ENCODE measurements at regions not wholly inside any gene's neighbourhood (a gene's known extent, or its start where the extent isn't known, plus 50 kb on each side); places are given as distances from the start of the nearest gene placed in this dataset.

DNA sequence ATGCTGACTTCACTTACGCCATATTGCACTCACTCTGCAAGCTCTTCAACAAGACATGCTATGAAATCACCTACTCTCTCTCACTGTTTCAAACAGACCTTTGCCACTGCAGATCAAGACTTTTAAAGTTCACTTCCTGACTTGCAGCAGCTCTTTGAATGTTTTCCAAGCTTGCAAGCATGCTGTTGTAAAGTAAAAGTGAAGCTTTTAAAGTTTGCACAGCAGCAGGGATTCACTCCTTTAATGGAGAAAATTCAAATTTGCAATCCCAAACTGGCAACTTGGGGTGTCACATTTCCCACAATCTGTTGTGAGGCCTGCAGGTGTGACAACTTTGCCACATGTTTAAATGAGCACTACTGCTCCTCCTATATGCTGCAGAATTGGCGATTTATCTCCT lies 270.9 kb downstream of the ALX1 start:
- no peaks in the 10 kb centered on the region for H3K9me3 ChIP-seq
- peaks cover 0 to 3% (median 0%) of the 10 kb centered on the region in 4 donors for H3K4me1 ChIP-seq
- no peak overlapping the region for H3K27ac ChIP-seq
- H3K4me3 ChIP-seq, result no peak overlapping the region
- no peaks in the 10 kb centered on the region for H3K36me3 ChIP-seq
- no peak for TF ChIP-seq POLR2A (IDR thresholded peaks at IDR 0.05)
- no peak for TF ChIP-seq CTCF (IDR thresholded peaks at IDR 0.05)
- no peak for DNase-seq
- no peaks in the 10 kb centered on the region for H3K27me3 ChIP-seq

GRCh38 chr12:85552461-85552860 lies 272.4 kb downstream of the ALX1 start:
- H3K27ac ChIP-seq, result no peak overlapping the region
- H3K36me3 ChIP-seq, result no peaks in the 10 kb centered on the region
- H3K4me3 ChIP-seq, result no peak overlapping the region
- no peaks in the 10 kb centered on the region for H3K27me3 ChIP-seq
- TF ChIP-seq POLR2A (IDR thresholded peaks at IDR 0.05), result no peak
- TF ChIP-seq CTCF (IDR thresholded peaks at IDR 0.05), result no peak
- peaks cover 0 to 3% (median 0%) of the 10 kb centered on the region in 4 donors for H3K4me1 ChIP-seq
- H3K9me3 ChIP-seq, result no peaks in the 10 kb centered on the region
- DNase-seq, result no peak

GRCh38 chr12:85557850-85558249 lies 277.8 kb downstream of the ALX1 start:
- no peaks in the 10 kb centered on the region for H3K9me3 ChIP-seq
- no peak overlapping the region for H3K27ac ChIP-seq
- DNase-seq, result no peak
- no peaks in the 10 kb centered on the region for H3K27me3 ChIP-seq
- no peaks in the 10 kb centered on the region for H3K36me3 ChIP-seq
- TF ChIP-seq CTCF (IDR thresholded peaks at IDR 0.05) (no peak), POLR2A (IDR thresholded peaks at IDR 0.05) (no peak)
- no peak overlapping the region for H3K4me3 ChIP-seq
- H3K4me1 ChIP-seq, result peaks cover 0 to 7% (median 0%) of the 10 kb centered on the region in 4 donors

DNA sequence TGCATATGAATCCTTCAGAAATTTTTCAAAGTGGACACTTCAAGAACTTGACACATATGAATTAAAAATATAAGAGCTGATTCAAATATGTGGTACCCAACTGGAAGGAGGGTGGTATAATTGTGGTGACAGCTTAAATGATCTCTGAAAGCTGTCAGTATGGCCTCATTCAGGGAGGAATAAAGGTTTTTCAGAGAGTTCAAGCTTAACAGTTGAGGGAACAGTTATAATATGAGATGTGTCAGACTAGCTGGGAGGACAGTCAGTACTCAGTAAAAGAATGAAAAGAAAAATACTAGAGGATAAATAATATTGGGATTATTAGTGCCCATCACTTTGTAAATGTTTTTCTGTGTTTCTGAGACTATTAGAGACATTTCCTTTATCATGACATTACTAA lies 277.5 kb downstream of the RASSF9 start:
- DNase-seq, result no peak
- no peaks in the 10 kb centered on the region for H3K27me3 ChIP-seq
- H3K4me1 ChIP-seq, result peaks cover 0 to 7% (median 0%) of the 10 kb centered on the region in 4 donors
- no peak for TF ChIP-seq POLR2A (IDR thresholded peaks at IDR 0.05)
- TF ChIP-seq CTCF (IDR thresholded peaks at IDR 0.05), result no peak
- H3K4me3 ChIP-seq, result no peak overlapping the region
- no peaks in the 10 kb centered on the region for H3K9me3 ChIP-seq
- no peak overlapping the region for H3K27ac ChIP-seq
- no peaks in the 10 kb centered on the region for H3K36me3 ChIP-seq

DNA sequence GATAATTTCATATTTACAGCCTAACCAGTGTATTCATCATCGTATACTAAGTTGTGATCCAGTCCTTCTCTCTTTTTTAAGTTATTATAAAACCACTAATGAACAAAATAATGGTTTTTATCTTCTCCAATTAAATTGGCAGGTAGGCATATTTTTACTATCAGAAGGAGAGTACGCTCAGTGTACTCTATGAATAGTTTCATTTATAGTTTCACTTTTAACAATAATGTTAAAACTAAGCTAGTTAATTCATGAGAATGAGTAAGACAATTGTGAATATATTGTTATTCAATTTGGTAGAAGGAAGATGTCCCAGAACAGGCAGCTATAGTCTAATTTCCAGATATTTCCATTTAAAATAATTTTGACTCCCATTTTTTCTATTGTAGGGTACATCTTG lies 277.1 kb downstream of the RASSF9 start:
- no peak overlapping the region for H3K27ac ChIP-seq
- no peak overlapping the region for H3K4me3 ChIP-seq
- H3K9me3 ChIP-seq, result no peaks in the 10 kb centered on the region
- H3K27me3 ChIP-seq, result no peaks in the 10 kb centered on the region
- H3K4me1 ChIP-seq, result peaks cover 0 to 7% (median 0%) of the 10 kb centered on the region in 4 donors
- DNase-seq, result no peak
- TF ChIP-seq POLR2A (IDR thresholded peaks at IDR 0.05) (no peak), CTCF (IDR thresholded peaks at IDR 0.05) (no peak)
- no peaks in the 10 kb centered on the region for H3K36me3 ChIP-seq

DNA sequence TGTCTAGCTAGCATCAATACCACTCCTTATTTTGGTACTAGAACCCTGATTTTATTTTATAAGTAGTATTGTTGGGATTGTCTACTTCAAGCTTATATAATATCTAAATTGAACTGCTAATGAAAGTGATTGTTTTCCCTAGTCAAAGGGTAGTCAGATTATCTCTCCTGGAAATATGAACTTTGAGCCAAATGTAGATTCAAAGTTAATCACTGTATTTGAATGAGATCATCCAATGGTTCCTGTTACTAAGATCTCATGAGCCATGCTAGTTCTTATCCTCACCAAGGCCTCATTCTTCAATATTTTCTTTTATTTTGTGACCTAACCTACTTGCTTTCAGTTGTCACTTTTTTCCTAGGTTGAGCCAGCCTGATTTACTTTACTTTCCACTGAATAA lies 276.7 kb downstream of the RASSF9 start:
- Histone ChIP-seq H3K27ac (no peak overlapping the region), H3K9me3 (no peaks in the 10 kb centered on the region), H3K4me1 (peaks cover 0 to 7% (median 0%) of the 10 kb centered on the region in 4 donors), H3K4me3 (no peak overlapping the region), H3K27me3 (no peaks in the 10 kb centered on the region), H3K36me3 (no peaks in the 10 kb centered on the region)
- DNase-seq, result no peak
- TF ChIP-seq POLR2A (IDR thresholded peaks at IDR 0.05) (no peak), CTCF (IDR thresholded peaks at IDR 0.05) (no peak)

Measured in Peyer's patch (tissue), 4 donors.